WTC11 (cell line): ENCODE measurements at regions not wholly inside any gene's neighbourhood (a gene's known extent, or its start where the extent isn't known, plus 50 kb on each side); places are given as distances from the start of the nearest gene placed in this dataset.
"Not testable (repeated sequence)": the region's sequence is repeated elsewhere in the genome, so short reads cannot be mapped to it uniquely, and the experiment has no call there.

ENCODE experiments used
- AR ChIP-seq: fragments of 250-450 bp; sonication (Bioruptor Pico); IDR thresholded peaks from 2 replicates; pipeline ENCODE4 v1.9.0; 2021; ENCODE audit warnings: mild to moderate bottlenecking
- ATF2 ChIP-seq: sonication (generic); formaldehyde crosslinking; IDR thresholded peaks from 2 replicates; pipeline ENCODE4 v1.8.1; 2022; ENCODE audit warnings: low read depth, missing genetic modification reagents, borderline replicate concordance
- CTCF ChIP-seq: fragments of 200-600 bp; IDR thresholded peaks from 2 replicates; pipeline ENCODE4 v1.8.0; 2022; ENCODE audit warnings: antibody characterized with exemption
- E2F4 ChIP-seq: sonication (generic); formaldehyde crosslinking; IDR thresholded peaks from 2 replicates; pipeline ENCODE4 v1.8.1; 2022; ENCODE audit warnings: low read depth, mild to moderate bottlenecking, moderate library complexity, missing genetic modification reagents, borderline replicate concordance
- GABPB1 ChIP-seq: sonication (generic); formaldehyde crosslinking; IDR thresholded peaks from 2 replicates; pipeline ENCODE4 v1.8.1; 2023; ENCODE audit warnings: mild to moderate bottlenecking, missing genetic modification reagents
- MAX ChIP-seq: sonication (generic); formaldehyde crosslinking; IDR thresholded peaks from 2 replicates; pipeline ENCODE4 v1.8.0; 2022; ENCODE audit warnings: mild to moderate bottlenecking, missing genetic modification reagents
- RELA ChIP-seq: sonication (generic); formaldehyde crosslinking; IDR thresholded peaks from 2 replicates; pipeline ENCODE4 v1.8.1; 2022; ENCODE audit warnings: missing genetic modification reagents, mild to moderate bottlenecking, borderline replicate concordance
- SMAD4 ChIP-seq: sonication (generic); formaldehyde crosslinking; IDR thresholded peaks from 2 replicates; pipeline ENCODE4 v1.8.0; 2022; ENCODE audit warnings: mild to moderate bottlenecking, missing genetic modification reagents
- ZBTB43 ChIP-seq: sonication (generic); formaldehyde crosslinking; IDR thresholded peaks from 2 replicates; pipeline ENCODE4 v1.8.1; 2023; ENCODE audit warnings: mild to moderate bottlenecking, missing genetic modification reagents

DNA sequence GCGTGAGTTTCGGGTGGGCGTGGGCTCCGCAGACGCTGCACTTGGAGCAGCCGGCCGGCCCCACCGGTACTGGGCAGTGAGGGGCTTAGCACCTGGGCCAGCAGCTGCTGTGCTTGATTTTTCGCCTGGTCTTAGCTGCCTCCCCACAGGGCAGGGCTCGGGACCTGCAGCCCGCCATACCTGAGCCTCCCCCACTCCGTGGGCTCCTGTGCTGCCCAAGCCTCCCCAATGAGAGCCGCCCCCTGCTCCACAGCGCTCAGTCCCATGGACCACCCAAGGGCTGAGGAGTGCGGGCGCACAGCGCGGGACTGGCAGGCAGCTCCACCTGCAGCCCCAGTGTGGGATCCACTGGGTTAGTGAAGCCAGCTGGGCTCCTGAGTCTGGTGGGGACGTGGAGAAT, 546.7 kb upstream of the ROBO1 start:
- TF ChIP-seq CTCF; AR (CRISPR knock-in tag); GABPB1 (CRISPR knock-in tag); MAX (CRISPR knock-in tag); RELA (CRISPR knock-in tag); ATF2 (CRISPR knock-in tag); E2F4; SMAD4 (CRISPR knock-in tag); ZBTB43 (CRISPR knock-in tag): not testable (repeated sequence)
